WTC11 (cell line): ENCODE measurements at regions not wholly inside any gene's neighbourhood (a gene's known extent, or its start where the extent isn't known, plus 50 kb on each side); places are given as distances from the start of the nearest gene placed in this dataset.

ENCODE experiments used
- ATAC-seq: fragments of 200-7000 bp; cut with Tn5 transposase; 2 replicates; pipeline ENCODE4 v1.10.0; 2021; ENCODE audit warnings: mild to moderate bottlenecking, moderate library complexity
- CTCF ChIA-PET: fragments of 300-600 bp; sonication (Branson Sonifier 250); formaldehyde crosslinking; loops from one replicate; lab custom pipeline; 2021; ENCODE audit warnings: antibody characterized with exemption; lab: Charles Lee
- POLR2A ChIA-PET: fragments of 350-600 bp; sonication (Branson Sonifier 250); formaldehyde crosslinking; loops from one replicate; lab custom pipeline; 2021; ENCODE audit warnings: antibody characterized with exemption; lab: Charles Lee
- DNase-seq: peaks from one replicate; pipeline ENCODE4 v3.0.0; 2021; ENCODE audit warnings: low spot score
- H3K27ac Mint-ChIP-seq: 2 replicates; pipeline ENCODE4 v1.8.0; 2021; ENCODE audit warnings: mixed read lengths
- H3K27me3 Mint-ChIP-seq: 2 replicates; pipeline ENCODE4 v1.8.0; 2021; ENCODE audit warnings: low read depth, mild to moderate bottlenecking, moderate library complexity, mixed read lengths
- H3K36me3 Mint-ChIP-seq: 2 replicates; pipeline ENCODE4 v1.8.0; 2021; ENCODE audit warnings: mixed read lengths
- H3K4me1 Mint-ChIP-seq: 2 replicates; pipeline ENCODE4 v1.8.0; 2022; ENCODE audit warnings: mixed read lengths
- H3K4me3 Mint-ChIP-seq: 2 replicates; pipeline ENCODE4 v1.8.0; 2021; ENCODE audit warnings: mild to moderate bottlenecking, moderate library complexity, mixed read lengths
- H3K9me3 Mint-ChIP-seq: 2 replicates; pipeline ENCODE4 v1.8.0; 2021; ENCODE audit warnings: mixed read lengths
- ATF1 ChIP-seq: sonication (generic); formaldehyde crosslinking; IDR thresholded peaks from 2 replicates; pipeline ENCODE4 v1.8.1; 2023; ENCODE audit warnings: mild to moderate bottlenecking, moderate library complexity, missing genetic modification reagents
- ELF4 ChIP-seq: sonication (generic); formaldehyde crosslinking; IDR thresholded peaks from 2 replicates; pipeline ENCODE4 v1.8.1; 2022; ENCODE audit warnings: low read depth, mild to moderate bottlenecking, moderate library complexity, missing genetic modification reagents
- FOXP1 ChIP-seq: sonication (generic); formaldehyde crosslinking; IDR thresholded peaks from 2 replicates; pipeline ENCODE4 v1.8.0; 2022; ENCODE audit warnings: missing genetic modification reagents, mild to moderate bottlenecking, moderate library complexity, borderline replicate concordance
- GABPB1 ChIP-seq: sonication (generic); formaldehyde crosslinking; IDR thresholded peaks from 2 replicates; pipeline ENCODE4 v1.8.1; 2023; ENCODE audit warnings: mild to moderate bottlenecking, missing genetic modification reagents
- GRHL2 ChIP-seq: fragments of 250-450 bp; sonication (Bioruptor Pico); IDR thresholded peaks from 2 replicates; pipeline ENCODE4 v1.8.0; 2022; ENCODE audit warnings: mild to moderate bottlenecking, moderate library complexity; ENCODE audit not compliant: insufficient replicate concordance, severe bottlenecking
- GTF2I ChIP-seq: fragments of 250-450 bp; sonication (Bioruptor Pico); conservative IDR thresholded peaks from 2 replicates; pipeline ENCODE4 v1.4.0; 2021; ENCODE audit warnings: mild to moderate bottlenecking
- JAZF1 ChIP-seq: fragments of 250-450 bp; sonication (Bioruptor Pico); IDR thresholded peaks from 2 replicates; pipeline ENCODE4 v1.9.0; 2021; ENCODE audit warnings: moderate library complexity, mild to moderate bottlenecking, inconsistent platforms
- NFYB ChIP-seq: sonication (generic); formaldehyde crosslinking; conservative IDR thresholded peaks from 2 replicates; pipeline ENCODE4 v1.8.0; 2022; ENCODE audit warnings: low read depth, missing genetic modification reagents
- NR1H2 ChIP-seq: sonication (generic); formaldehyde crosslinking; IDR thresholded peaks from 2 replicates; pipeline ENCODE4 v1.9.0; 2021; ENCODE audit warnings: mild to moderate bottlenecking, moderate library complexity, missing genetic modification reagents
- PRRX2 ChIP-seq: fragments of 250-450 bp; sonication (Bioruptor Pico); IDR thresholded peaks from 2 replicates; pipeline ENCODE4 v1.8.0; 2021; ENCODE audit warnings: mild to moderate bottlenecking
- RORB ChIP-seq: fragments of 250-450 bp; sonication (Bioruptor Pico); IDR thresholded peaks from 2 replicates; pipeline ENCODE4 v1.9.0; 2021; ENCODE audit warnings: mild to moderate bottlenecking
- SMAD3 ChIP-seq: sonication (generic); formaldehyde crosslinking; IDR thresholded peaks from 2 replicates; pipeline ENCODE4 v1.8.0; 2022; ENCODE audit warnings: missing genetic modification reagents, mild to moderate bottlenecking, borderline replicate concordance
- SMAD4 ChIP-seq: sonication (generic); formaldehyde crosslinking; IDR thresholded peaks from 2 replicates; pipeline ENCODE4 v1.8.0; 2022; ENCODE audit warnings: mild to moderate bottlenecking, missing genetic modification reagents
- TCF7 ChIP-seq: sonication (generic); formaldehyde crosslinking; IDR thresholded peaks from 2 replicates; pipeline ENCODE4 v1.8.0; 2022; ENCODE audit warnings: mild to moderate bottlenecking, low read depth, missing genetic modification reagents, moderate library complexity
- ZNF263 ChIP-seq: sonication (generic); formaldehyde crosslinking; IDR thresholded peaks from 2 replicates; pipeline ENCODE4 v1.8.1; 2022; ENCODE audit warnings: low read depth, mild to moderate bottlenecking, moderate library complexity, missing genetic modification reagents
- TF ChIP-seq, protein P1 (sequence below): sonication (generic); formaldehyde crosslinking; IDR thresholded peaks from 2 replicates; pipeline ENCODE4 v1.8.0; 2022; ENCODE audit warnings: mild to moderate bottlenecking, missing genetic modification reagents
- TF ChIP-seq, protein P2 (sequence below): sonication (generic); formaldehyde crosslinking; IDR thresholded peaks from 2 replicates; pipeline ENCODE4 v1.8.1; 2022; ENCODE audit warnings: low read depth, missing genetic modification reagents, borderline replicate concordance
- TF ChIP-seq, protein P3 (sequence below): sonication (generic); formaldehyde crosslinking; IDR thresholded peaks from 2 replicates; pipeline ENCODE4 v1.8.0; 2023; ENCODE audit warnings: missing genetic modification reagents, mild to moderate bottlenecking, borderline replicate concordance
- TF ChIP-seq, protein P4 (sequence below): sonication (generic); formaldehyde crosslinking; conservative IDR thresholded peaks from 2 replicates; pipeline ENCODE4 v1.8.1; 2022; ENCODE audit warnings: mild to moderate bottlenecking, missing genetic modification reagents
- TF ChIP-seq, protein P5 (sequence below): sonication (generic); formaldehyde crosslinking; IDR thresholded peaks from 2 replicates; pipeline ENCODE4 v1.8.1; 2022; ENCODE audit warnings: low read depth, mild to moderate bottlenecking, moderate library complexity, missing genetic modification reagents, borderline replicate concordance

DNA sequence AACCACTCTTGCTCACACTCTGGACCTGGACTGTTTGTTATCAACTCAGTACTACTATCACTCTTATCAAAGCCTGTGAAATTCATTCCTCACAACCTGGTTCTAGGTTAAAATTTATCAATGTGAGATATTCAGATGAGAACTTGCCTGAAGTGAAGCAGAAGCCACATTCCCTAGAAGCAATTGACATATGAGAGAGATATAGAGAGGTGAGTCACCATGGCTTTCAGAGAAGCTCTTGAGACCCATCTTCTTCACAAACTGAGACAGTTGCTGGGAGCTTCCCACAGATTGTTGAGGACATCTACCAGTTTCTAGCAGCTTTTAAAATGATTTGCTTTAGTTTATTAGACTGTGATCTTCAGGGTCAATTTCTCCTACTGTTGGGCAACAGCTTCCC is 316.9 kb upstream of the TET2 start (continued):
- TF ChIP-seq, protein P1, sequence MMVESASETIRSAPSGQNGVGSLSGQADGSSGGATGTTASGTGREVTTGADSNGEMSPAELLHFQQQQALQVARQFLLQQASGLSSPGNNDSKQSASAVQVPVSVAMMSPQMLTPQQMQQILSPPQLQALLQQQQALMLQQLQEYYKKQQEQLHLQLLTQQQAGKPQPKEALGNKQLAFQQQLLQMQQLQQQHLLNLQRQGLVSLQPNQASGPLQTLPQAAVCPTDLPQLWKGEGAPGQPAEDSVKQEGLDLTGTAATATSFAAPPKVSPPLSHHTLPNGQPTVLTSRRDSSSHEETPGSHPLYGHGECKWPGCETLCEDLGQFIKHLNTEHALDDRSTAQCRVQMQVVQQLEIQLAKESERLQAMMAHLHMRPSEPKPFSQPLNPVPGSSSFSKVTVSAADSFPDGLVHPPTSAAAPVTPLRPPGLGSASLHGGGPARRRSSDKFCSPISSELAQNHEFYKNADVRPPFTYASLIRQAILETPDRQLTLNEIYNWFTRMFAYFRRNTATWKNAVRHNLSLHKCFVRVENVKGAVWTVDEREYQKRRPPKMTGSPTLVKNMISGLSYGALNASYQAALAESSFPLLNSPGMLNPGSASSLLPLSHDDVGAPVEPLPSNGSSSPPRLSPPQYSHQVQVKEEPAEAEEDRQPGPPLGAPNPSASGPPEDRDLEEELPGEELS (CRISPR knock-in tag) = no peak
- no peak for TF ChIP-seq GABPB1 (CRISPR knock-in tag)

DNA sequence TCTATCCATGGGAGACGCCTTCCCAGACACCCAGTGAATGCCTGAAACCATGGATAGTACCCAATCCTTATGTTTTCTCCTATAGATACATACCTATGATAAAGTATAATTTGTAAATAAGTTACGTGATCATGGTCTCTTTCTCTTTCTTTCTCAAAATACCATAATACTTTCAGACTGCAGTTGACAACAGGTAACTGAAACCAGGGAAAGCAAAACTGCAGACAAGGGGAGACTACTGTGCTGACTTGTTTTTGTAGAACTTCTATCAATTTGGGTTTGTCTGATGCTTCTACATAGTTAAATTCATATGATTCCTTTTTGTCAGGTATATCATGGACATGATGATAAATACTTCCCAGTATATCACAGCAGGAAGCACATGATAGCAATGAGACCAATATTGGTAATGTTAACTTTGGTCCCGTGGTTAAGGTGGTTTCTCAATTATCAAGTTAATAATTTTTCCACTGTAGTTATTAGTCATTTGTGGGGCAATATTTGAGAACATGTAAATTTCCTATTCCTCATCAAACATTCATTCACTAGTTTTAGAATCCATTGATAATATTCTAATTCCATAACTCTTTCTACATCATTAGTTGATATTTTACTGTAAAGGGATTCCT is 298.0 kb upstream of the TET2 start:
- DNase-seq (no peak), ATAC-seq (no peak)
- H3K9me3 Mint-ChIP-seq = no peaks in the 10 kb centered on the region
- TF ChIP-seq, protein P2, sequence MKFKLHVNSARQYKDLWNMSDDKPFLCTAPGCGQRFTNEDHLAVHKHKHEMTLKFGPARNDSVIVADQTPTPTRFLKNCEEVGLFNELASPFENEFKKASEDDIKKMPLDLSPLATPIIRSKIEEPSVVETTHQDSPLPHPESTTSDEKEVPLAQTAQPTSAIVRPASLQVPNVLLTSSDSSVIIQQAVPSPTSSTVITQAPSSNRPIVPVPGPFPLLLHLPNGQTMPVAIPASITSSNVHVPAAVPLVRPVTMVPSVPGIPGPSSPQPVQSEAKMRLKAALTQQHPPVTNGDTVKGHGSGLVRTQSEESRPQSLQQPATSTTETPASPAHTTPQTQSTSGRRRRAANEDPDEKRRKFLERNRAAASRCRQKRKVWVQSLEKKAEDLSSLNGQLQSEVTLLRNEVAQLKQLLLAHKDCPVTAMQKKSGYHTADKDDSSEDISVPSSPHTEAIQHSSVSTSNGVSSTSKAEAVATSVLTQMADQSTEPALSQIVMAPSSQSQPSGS (CRISPR knock-in tag) = no peak
- TF ChIP-seq ELF4 (no peak), FOXP1 (CRISPR knock-in tag) (no peak), TCF7 (CRISPR knock-in tag) (no peak), SMAD4 (CRISPR knock-in tag) (no peak), ATF1 (CRISPR knock-in tag) (no peak)
- TF ChIP-seq, protein P3, sequence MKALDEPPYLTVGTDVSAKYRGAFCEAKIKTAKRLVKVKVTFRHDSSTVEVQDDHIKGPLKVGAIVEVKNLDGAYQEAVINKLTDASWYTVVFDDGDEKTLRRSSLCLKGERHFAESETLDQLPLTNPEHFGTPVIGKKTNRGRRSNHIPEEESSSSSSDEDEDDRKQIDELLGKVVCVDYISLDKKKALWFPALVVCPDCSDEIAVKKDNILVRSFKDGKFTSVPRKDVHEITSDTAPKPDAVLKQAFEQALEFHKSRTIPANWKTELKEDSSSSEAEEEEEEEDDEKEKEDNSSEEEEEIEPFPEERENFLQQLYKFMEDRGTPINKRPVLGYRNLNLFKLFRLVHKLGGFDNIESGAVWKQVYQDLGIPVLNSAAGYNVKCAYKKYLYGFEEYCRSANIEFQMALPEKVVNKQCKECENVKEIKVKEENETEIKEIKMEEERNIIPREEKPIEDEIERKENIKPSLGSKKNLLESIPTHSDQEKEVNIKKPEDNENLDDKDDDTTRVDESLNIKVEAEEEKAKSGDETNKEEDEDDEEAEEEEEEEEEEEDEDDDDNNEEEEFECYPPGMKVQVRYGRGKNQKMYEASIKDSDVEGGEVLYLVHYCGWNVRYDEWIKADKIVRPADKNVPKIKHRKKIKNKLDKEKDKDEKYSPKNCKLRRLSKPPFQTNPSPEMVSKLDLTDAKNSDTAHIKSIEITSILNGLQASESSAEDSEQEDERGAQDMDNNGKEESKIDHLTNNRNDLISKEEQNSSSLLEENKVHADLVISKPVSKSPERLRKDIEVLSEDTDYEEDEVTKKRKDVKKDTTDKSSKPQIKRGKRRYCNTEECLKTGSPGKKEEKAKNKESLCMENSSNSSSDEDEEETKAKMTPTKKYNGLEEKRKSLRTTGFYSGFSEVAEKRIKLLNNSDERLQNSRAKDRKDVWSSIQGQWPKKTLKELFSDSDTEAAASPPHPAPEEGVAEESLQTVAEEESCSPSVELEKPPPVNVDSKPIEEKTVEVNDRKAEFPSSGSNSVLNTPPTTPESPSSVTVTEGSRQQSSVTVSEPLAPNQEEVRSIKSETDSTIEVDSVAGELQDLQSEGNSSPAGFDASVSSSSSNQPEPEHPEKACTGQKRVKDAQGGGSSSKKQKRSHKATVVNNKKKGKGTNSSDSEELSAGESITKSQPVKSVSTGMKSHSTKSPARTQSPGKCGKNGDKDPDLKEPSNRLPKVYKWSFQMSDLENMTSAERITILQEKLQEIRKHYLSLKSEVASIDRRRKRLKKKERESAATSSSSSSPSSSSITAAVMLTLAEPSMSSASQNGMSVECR = no peak
- TF ChIP-seq, protein P1 (CRISPR knock-in tag) = no peak
- TF ChIP-seq, protein P4, sequence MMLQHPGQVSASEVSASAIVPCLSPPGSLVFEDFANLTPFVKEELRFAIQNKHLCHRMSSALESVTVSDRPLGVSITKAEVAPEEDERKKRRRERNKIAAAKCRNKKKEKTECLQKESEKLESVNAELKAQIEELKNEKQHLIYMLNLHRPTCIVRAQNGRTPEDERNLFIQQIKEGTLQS = no peak
- H3K27me3 Mint-ChIP-seq = no peaks in the 10 kb centered on the region
- H3K27ac Mint-ChIP-seq = no peak overlapping the region
- no peak overlapping the region for H3K4me3 Mint-ChIP-seq
- peaks cover 8% of the 10 kb centered on the region for H3K4me1 Mint-ChIP-seq
- ChIA-PET CTCF (no interaction called here), POLR2A (no interaction called here)
- H3K36me3 Mint-ChIP-seq = no peaks in the 10 kb centered on the region

DNA sequence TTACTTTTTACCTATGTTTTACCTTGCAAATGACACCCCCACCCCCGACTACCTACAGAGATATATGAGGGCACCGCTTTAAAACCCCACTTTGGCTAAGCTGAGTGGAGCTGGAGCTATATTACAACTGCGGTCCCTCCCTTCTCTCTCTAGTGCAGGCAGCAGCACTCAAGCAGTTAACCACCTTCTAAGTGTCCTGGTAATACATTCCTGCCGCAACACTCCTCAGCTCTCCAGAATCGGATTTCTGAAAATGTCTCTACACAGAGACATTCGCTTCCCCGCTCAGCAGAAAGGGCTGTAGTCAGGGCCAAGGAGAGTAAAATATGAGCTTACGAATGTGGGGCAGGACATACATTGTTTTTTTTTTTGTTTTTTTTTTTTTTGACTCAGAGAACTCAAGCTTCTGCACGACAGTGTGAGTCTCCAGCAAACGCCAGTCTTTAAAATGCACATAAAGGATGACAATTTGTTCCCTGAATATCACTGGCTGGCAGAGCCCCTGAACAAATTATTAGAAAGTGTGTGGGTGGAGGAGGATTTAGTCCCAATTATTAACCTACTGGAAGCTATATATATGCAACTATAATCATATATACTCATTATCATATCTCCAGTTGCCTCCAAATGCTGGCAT is 287.0 kb upstream of the TET2 start:
- CTCF ChIA-PET = interaction anchor here (0.7 to 1.0 kb wide), 4 partner anchors 16 to 529 kb away, joined by 3 to 5 read pairs (median 3); no protein-coding TSS in a partner anchor
- POLR2A ChIA-PET = interaction anchor here (0.6 kb wide), 1 partner anchor 442 kb away, joined by 3 read pairs; no protein-coding TSS in a partner anchor
- H3K36me3 Mint-ChIP-seq = peaks cover 10% of the 10 kb centered on the region
- peaks cover 12% of the 10 kb centered on the region for H3K9me3 Mint-ChIP-seq
- ATAC-seq (peak; percentile 73), DNase-seq (no peak)
- H3K27ac Mint-ChIP-seq = no peak overlapping the region
- TF ChIP-seq PRRX2 (CRISPR knock-in tag) (no peak), SMAD3 (CRISPR knock-in tag) (no peak), ZNF263 (CRISPR knock-in tag) (no peak), NR1H2 (CRISPR knock-in tag) (no peak), GRHL2 (CRISPR knock-in tag) (no peak), GTF2I (no peak), NFYB (no peak), JAZF1 (CRISPR knock-in tag) (no peak), RORB (no peak)
- TF ChIP-seq, protein P5, sequence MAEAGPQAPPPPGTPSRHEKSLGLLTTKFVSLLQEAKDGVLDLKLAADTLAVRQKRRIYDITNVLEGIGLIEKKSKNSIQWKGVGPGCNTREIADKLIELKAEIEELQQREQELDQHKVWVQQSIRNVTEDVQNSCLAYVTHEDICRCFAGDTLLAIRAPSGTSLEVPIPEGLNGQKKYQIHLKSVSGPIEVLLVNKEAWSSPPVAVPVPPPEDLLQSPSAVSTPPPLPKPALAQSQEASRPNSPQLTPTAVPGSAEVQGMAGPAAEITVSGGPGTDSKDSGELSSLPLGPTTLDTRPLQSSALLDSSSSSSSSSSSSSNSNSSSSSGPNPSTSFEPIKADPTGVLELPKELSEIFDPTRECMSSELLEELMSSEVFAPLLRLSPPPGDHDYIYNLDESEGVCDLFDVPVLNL (CRISPR knock-in tag) = no peak
- TF ChIP-seq, protein P4 = no peak
- H3K27me3 Mint-ChIP-seq = no peaks in the 10 kb centered on the region
- 0 out of 2 replicates have a peak overlapping the region, but pooled peaks have one; percentile 1 for H3K4me3 Mint-ChIP-seq
- peaks cover 12% of the 10 kb centered on the region for H3K4me1 Mint-ChIP-seq
